Right kidney (tissue), 1 donor: ENCODE measurements at regions not wholly inside any gene's neighbourhood (a gene's known extent, or its start where the extent isn't known, plus 50 kb on each side); places are given as distances from the start of the nearest gene placed in this dataset.
A peak's percentile ranks its signal among the peaks of the same experiment; 100 is the strongest.

Experiments
- DNase-seq: peaks from one replicate; pipeline ENCODE4 v3.0.0-alpha.2; 2016

- no peak for DNase-seq
These were observed 127.6 kb downstream of the SOX1 start for GRCh38 chr13:112194579-112194978.

GRCh38 chr13:112198396-112199010 is 131.6 kb downstream of the SOX1 start:
- DNase-seq, result no peak

- no peak for DNase-seq
These were observed 133.3 kb downstream of the SOX1 start for GRCh38 chr13:112200200-112200599.

- DNase-seq, result no peak
These were observed 135.3 kb downstream of the SOX1 start for GRCh38 chr13:112202266-112202665.

GRCh38 chr13:112202966-112203365 is 136.0 kb downstream of the SOX1 start:
- DNase-seq, result no peak

GRCh38 chr13:112203614-112204013 is 136.7 kb downstream of the SOX1 start:
- DNase-seq, result no peak

- DNase-seq, result peak; percentile 25
These were observed 137.7 kb downstream of the SOX1 start for GRCh38 chr13:112204346-112205327.

- DNase-seq, result no peak
These were observed 139.0 kb downstream of the SOX1 start for GRCh38 chr13:112205990-112206389.

GRCh38 chr13:112207129-112207528 is 140.2 kb downstream of the SOX1 start:
- DNase-seq, result no peak

GRCh38 chr13:112208656-112209055 is 141.7 kb downstream of the SOX1 start:
- no peak for DNase-seq

- no peak for DNase-seq
These were observed 142.3 kb downstream of the SOX1 start for GRCh38 chr13:112209266-112209665.

- DNase-seq, result no peak
These were observed 142.8 kb downstream of the SOX1 start for GRCh38 chr13:112209711-112210110.

GRCh38 chr13:112210371-112210770 is 143.4 kb downstream of the SOX1 start:
- DNase-seq, result no peak

GRCh38 chr13:112212533-112212932 is 145.6 kb downstream of the SOX1 start:
- no peak for DNase-seq

- no peak for DNase-seq
These were observed 146.7 kb downstream of the SOX1 start for GRCh38 chr13:112213467-112214255.

- DNase-seq, result no peak
These were observed 148.9 kb downstream of the SOX1 start for GRCh38 chr13:112215871-112216270.

- no peak for DNase-seq
These were observed 150.5 kb downstream of the SOX1 start for GRCh38 chr13:112217431-112217830.

- DNase-seq, result no peak
These were observed 151.5 kb downstream of the SOX1 start for GRCh38 chr13:112218416-112218815.

GRCh38 chr13:112219740-112220139 is 152.8 kb downstream of the SOX1 start:
- DNase-seq, result no peak

GRCh38 chr13:112220296-112220875 is 153.4 kb downstream of the SOX1 start:
- no peak for DNase-seq

GRCh38 chr13:112220925-112221324 is 154.0 kb downstream of the SOX1 start:
- DNase-seq, result no peak

GRCh38 chr13:112222971-112223370 is 153.2 kb upstream of the SPACA7 start:
- DNase-seq, result no peak
